NCI-H2227 (cell line): ENCODE measurements at regions not wholly inside any gene's neighbourhood (a gene's known extent, or its start where the extent isn't known, plus 50 kb on each side); places are given as distances from the start of the nearest gene placed in this dataset.
A peak's percentile ranks its signal among the peaks of the same experiment; 100 is the strongest.

Experiments used
- DNase-seq: peaks from one replicate; lab custom pipeline; 2025; ENCODE audit not compliant: unreplicated experiment; lab: John Stamatoyannopoulos, UW

- no peak for DNase-seq
Measured at GRCh38 chr16:52055381-52055780, 491.6 kb downstream of the TOX3 start.

GRCh38 chr16:52054326-52054725 is 492.6 kb downstream of the TOX3 start:
- DNase-seq, result no peak

- DNase-seq, result no peak
Measured at GRCh38 chr16:52052818-52053217, 494.1 kb downstream of the TOX3 start.

GRCh38 chr16:52051414-52052172 is 495.4 kb downstream of the TOX3 start:
- DNase-seq, result no peak

DNA sequence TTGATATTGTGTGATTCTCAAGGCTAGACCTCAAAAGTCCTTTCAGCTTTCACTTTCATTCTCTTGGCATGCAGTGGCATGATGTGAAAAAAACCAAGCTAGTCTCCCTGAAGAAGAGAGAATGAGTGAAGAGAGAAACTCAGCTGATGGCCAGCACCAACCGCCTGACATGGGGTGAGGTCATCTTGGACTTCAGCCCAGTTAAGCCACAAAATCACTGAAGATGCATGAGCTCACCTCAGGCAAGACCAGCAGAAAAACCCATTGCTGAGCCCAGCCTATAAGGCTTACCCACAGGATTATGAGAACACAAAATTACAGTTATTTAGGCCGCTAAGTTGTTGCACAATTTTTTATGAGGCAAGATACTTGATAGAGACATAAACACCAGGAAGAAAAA is 496.5 kb downstream of the TOX3 start:
- no peak for DNase-seq

- no peak for DNase-seq
Measured at GRCh38 chr16:52035436-52035835, 511.5 kb downstream of the TOX3 start.

GRCh38 chr16:52034830-52035229 is 512.1 kb downstream of the TOX3 start:
- no peak for DNase-seq

GRCh38 chr16:52033992-52034391 is 513.0 kb downstream of the TOX3 start:
- no peak for DNase-seq

DNA sequence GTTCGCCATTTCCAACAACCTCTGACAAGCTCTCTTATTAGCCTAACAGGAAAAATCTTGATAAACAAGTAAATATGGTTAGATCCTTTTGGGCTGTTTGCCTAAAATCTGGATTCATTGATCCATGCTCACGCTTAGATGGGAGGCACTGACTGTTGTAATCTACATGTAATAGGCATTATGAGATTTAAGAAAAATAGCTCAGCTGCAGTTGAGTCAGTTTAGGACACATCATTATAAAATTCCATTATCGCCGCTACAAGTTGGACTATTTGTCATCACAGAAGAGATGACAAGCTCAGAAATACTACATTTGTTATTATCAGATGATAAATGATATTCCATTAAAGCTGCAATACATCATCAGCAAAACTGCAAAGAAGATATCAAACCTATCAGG is 524.0 kb downstream of the TOX3 start:
- no peak for DNase-seq

DNA sequence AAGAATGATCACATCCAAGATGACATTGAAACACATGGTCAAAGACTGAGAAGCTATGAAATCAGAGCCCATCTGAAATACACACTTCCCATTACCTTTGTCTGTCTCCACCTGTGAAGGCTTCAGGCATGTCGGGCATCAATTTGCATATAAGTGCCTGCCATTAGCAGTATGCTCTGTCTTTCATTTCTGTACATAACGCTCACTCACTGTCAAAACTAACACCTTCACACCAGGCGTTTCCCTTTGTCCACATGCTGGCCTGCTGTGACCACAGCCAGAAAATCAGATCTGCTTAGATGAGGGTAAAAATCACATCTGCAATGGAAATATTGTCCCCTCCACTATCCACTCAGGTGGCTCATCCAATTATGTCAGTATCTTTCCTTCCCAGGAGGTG is 524.8 kb downstream of the TOX3 start:
- DNase-seq, result no peak

DNA sequence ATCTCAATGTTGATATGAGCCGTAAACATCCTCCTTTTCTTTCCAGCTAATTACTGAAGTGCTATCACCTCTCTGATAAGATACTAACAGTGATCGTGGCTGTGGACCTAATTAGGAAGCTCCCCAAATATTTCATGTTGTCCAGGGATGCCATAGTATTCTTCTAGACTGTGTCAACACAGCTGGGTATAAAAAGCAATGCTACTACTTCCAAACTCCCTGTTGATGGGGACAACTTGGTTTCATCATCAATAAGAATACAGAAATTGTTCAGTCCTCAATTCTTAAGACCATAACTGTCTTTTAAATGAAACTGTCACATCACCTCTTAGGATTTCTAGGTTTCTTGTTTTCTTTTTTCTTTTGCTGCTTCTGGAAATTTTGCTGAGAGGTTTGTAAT is 530.6 kb downstream of the TOX3 start:
- no peak for DNase-seq

DNA sequence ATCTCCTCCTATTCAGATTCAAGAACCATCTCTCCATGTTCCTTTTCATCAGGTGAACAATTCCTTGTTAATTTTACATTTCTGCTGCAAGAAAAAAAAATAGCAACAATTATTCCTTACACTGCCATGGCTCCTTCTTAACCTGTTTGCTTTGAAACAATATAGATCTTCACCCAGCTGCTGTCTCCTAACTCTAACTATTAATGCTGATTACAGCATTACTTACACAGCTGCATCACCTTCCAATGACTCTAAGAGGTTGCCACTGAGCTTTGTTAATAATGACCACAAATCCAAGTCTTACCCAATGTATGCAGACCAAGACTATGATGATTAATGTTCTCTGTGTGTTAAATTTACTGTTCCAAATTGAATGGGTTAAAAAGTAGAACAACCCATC is 541.4 kb downstream of the TOX3 start:
- no peak for DNase-seq

- no peak for DNase-seq
Measured at GRCh38 chr16:52004343-52004742, 542.6 kb downstream of the TOX3 start.

DNA sequence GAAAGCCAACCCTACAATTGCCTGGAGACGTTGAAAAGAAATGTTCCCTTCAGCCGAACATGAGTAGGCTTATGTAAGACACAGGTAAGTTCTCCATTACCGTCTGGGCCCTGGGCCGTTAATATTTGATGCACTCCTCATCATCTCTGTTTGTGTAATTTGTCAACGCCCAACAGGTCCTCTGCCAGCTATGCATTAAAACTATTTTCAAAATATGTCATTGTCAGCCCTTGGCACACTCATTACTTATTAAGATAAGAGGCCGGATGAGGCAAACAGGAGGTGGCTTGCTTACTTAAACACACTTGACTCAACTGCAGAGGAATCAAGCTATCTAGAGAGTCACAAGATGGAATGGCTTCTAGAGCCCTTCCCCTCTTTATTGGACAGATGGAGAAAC is 544.9 kb downstream of the TOX3 start:
- no peak for DNase-seq

- DNase-seq, result peak; percentile 25
Measured at GRCh38 chr16:51996516-51996915, 550.4 kb downstream of the TOX3 start.

DNA sequence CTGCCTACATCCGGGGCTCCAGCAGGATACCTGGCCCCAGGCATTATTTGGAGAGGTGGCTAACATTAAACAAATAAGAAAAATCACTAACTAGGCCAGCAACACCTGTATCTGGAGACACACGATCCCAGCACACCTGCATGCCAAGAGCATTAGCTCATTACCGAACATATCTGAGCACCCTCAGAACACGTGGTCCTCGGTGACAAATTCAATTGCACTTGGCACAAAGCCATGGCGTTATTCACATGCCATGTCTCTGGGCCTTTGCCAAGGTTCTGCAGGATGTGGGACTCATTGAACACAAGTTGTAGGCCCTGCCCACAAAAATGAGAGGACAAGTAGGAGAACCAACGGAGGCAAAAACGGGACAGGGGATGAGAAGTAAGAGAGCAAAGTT is 552.3 kb downstream of the TOX3 start:
- peak; percentile 1 for DNase-seq

GRCh38 chr16:51989637-51990230 is 557.2 kb downstream of the TOX3 start:
- DNase-seq, result no peak

DNA sequence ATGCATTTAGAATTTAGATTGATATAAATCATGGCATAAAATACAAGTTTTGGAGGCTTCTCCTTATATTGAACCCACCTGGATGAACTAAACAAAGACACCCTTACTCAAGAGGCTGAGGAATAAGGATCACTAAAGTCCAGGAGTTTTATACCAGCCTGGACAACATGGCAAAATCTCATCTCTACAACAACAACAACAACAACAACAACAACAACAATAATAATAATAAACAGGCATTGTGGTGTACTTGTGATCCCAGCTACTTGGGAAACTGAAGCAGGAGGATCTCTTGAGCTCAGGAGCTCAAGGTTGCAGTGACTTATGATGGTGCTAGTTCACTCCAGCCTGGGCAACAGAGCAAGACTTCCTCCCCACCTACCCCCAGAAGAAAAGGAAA is 558.0 kb downstream of the TOX3 start:
- no peak for DNase-seq

DNA sequence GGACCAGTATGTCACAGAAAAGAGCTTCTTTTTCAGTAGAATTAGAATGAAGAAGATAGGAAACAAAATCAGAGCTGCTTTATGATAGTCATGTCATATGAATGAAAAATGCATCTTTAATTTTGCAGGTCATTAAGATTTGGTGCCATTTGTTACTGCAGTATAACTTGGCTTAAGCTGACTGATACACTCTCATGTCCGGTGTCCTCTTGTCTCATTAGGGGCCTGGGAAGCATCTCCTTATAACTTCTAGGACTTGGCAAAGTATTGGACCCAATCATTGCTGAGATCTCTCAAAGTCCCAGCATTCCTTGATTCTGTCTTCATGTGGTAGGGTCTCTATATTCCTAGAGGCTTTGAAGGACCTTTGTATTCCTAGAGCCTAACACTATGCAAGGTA is 559.4 kb downstream of the TOX3 start:
- no peak for DNase-seq

DNA sequence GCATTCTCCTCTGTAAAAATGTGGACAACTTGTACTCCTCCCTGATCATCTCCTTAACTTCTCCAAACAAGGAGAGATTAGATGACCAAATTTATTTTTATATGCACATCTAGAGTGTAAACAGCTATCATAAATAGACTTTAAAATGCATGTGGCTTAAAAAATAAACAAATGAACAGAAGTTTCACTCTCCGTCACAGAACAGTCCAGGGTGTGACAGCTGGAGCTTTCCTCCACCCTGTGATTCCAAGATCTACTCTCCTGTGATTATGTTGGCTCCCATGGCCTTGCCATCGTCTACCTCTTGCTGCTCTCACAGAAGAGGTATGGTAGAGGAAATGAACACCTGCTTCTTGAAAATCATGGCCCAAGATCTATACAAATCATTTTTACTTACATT is 560.2 kb downstream of the TOX3 start:
- no peak for DNase-seq

GRCh38 chr16:51986301-51986700 is 560.6 kb downstream of the TOX3 start:
- DNase-seq, result no peak

DNA sequence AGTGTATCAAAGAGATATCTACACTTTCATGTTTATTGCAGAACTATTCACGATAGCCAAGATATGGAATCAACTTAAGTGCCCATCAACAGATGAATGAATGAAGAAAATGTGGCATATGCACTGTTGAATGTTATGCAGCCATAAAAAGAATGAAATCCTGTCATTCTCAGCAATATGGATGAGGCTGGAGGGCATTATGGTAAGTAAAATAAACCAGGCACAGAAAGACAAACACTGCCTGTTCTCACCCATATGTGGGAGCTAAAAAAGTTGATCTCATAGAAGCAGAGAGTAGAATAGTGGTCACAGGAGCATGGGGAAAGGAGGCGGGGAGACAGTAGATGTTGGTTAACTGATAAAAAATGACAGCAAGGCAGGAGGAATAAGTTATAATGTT is 561.8 kb downstream of the TOX3 start:
- no peak for DNase-seq

GRCh38 chr16:51984395-51984794 is 562.5 kb downstream of the TOX3 start:
- no peak for DNase-seq
